Uterus (tissue), 2 donors: ENCODE measurements at regions not wholly inside any gene's neighbourhood (a gene's known extent, or its start where the extent isn't known, plus 50 kb on each side); places are given as distances from the start of the nearest gene placed in this dataset.

Experiments
- CTCF ChIP-seq, 4 experiments: fragments of 200-600 bp in 2 of 4; fragments of 450-650 bp in 2 of 4; sonication (generic) in 2 of 4; IDR thresholded peaks; one replicate each; pipeline ENCODE4 v1.5.1; 2016 to 2019; ENCODE audit warnings: antibody characterized with exemption in 4 of 4, mild to moderate bottlenecking in 2 of 4, moderate library complexity in 1 of 4
- POLR2A ChIP-seq, 2 donors: fragments of 450-650 bp; IDR thresholded peaks; one replicate each; pipeline ENCODE4 v1.6.1; 2016; ENCODE audit warnings: antibody characterized with exemption in 2 of 2, mild to moderate bottlenecking in 1 of 2, moderate library complexity in 1 of 2

GRCh38 chr5:29800752-29801151, 1392.7 kb upstream of the CDH6 start:
- no peak for TF ChIP-seq CTCF (IDR thresholded peaks at IDR 0.05)
- TF ChIP-seq POLR2A (IDR thresholded peaks at IDR 0.05), result no peak
